Thymus (tissue), 11 donors: ENCODE measurements at regions not wholly inside any gene's neighbourhood (a gene's known extent, or its start where the extent isn't known, plus 50 kb on each side); places are given as distances from the start of the nearest gene placed in this dataset.

Experiments
- DNase-seq, 9 donors: peaks; one replicate each; pipeline ENCODE4 v3.0.0-alpha.2; 2013; ENCODE audit warnings: low spot score in 9 of 9, low read depth in 6 of 9, missing footprints in 1 of 9
- H3K27ac ChIP-seq, 2 donors: one replicate each; pipeline ENCODE4 v1.5.1; 2013; ENCODE audit warnings: control low read depth in 1 of 2, low read depth in 1 of 2, low read length in 1 of 2, mild to moderate bottlenecking in 1 of 2, moderate library complexity in 1 of 2
- H3K27me3 ChIP-seq, 2 donors: one replicate each; pipeline ENCODE4 v1.5.1; 2013; ENCODE audit warnings: low read length in 1 of 2; ENCODE audit not compliant: control insufficient read depth in 2 of 2, insufficient read depth in 1 of 2
- H3K36me3 ChIP-seq, 2 donors: one replicate each; pipeline ENCODE4 v1.5.1; 2013; ENCODE audit warnings: low read length in 1 of 2, mild to moderate bottlenecking in 1 of 2, moderate library complexity in 1 of 2; ENCODE audit not compliant: control insufficient read depth in 2 of 2, insufficient read depth in 2 of 2
- H3K4me1 ChIP-seq, 2 donors: one replicate each; pipeline ENCODE4 v1.5.1; 2013; ENCODE audit warnings: low read length in 2 of 2; ENCODE audit not compliant: control insufficient read depth in 2 of 2, insufficient read depth in 2 of 2
- H3K4me3 ChIP-seq, 2 donors: one replicate each; pipeline ENCODE4 v1.5.1; 2013; ENCODE audit warnings: low read length in 2 of 2, control low read depth in 1 of 2, mild to moderate bottlenecking in 1 of 2
- H3K9me3 ChIP-seq, 2 donors: one replicate each; pipeline ENCODE4 v1.5.1; 2013; ENCODE audit warnings: low read length in 1 of 2, mild to moderate bottlenecking in 1 of 2; ENCODE audit not compliant: control insufficient read depth in 2 of 2, insufficient read depth in 1 of 2
- whole genome bisulfite sequencing: extraction: QIAGEN DNeasy Blood & Tissue Kit; methylation state at CpG from one replicate; pipeline ENCODE4 v1.1.7; 2013; 5-methylcytosine and 5-hydroxymethylcytosine counted together
- donor health status: healthy.

GRCh38 chr16:7964167-7964566 lies 626.1 kb downstream of the TMEM114 start:
- H3K4me1 ChIP-seq: no peaks in the 10 kb centered on the region
- H3K4me3 ChIP-seq: no peak overlapping the region
- 69% methylated on average over 6 of the region's 6 CpGs for WGBS

DNA sequence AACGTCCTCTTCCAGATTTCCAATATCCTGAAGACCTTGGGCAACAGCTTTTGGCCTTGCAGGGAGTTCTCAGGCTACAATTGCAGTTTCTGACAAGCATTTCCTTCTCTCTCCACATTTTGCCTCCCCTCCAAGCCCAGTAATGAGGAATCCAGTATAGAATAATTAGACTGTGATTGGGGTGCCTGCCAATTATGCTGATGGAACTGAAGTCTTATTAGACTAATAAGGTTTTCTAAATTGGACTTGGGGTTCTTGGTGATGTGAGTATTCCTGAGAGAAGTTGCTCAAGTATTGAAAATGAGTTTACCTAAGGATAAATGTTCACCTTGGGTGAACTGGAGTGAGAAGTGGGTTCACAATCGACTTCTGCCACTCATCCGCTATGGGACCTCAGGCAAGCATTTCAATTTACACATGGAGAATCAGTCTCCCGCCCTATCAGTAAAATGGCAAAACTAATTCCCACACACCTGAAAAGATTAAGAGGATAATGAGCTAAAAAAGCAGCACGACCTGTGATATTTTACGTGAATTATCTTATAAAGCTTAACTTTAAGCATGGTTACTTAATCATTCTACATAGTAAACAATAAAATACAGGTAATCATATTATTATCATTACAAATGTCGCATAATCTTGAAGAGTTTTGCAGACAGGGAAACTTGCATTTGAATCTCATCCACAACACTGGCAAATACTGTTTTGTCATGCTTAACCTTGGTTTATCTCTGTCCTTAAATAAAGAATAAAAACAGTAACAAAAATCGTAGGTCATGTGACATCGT lies 628.0 kb downstream of the TMEM114 start:
- Histone ChIP-seq H3K4me1 (no peaks in the 10 kb centered on the region), H3K9me3 (no peaks in the 10 kb centered on the region), H3K4me3 (no peak overlapping the region), H3K27ac (no peak overlapping the region), H3K27me3 (no peaks in the 10 kb centered on the region), H3K36me3 (no peaks in the 10 kb centered on the region)
- DNase-seq: no peak
- 92% methylated on average over 9 of the region's 9 CpGs for WGBS

More at GRCh38 chr16:7964167-7964566, 626.1 kb downstream of the TMEM114 start:
- Histone ChIP-seq H3K27me3 (no peaks in the 10 kb centered on the region), H3K9me3 (no peaks in the 10 kb centered on the region), H3K36me3 (no peaks in the 10 kb centered on the region), H3K27ac (no peak overlapping the region)
- no peak for DNase-seq

- whole genome bisulfite sequencing: 87% methylated on average over 3 of the region's 3 CpGs
- no peak for DNase-seq
- H3K36me3 ChIP-seq: no peaks in the 10 kb centered on the region
- no peaks in the 10 kb centered on the region for H3K4me1 ChIP-seq
- no peak overlapping the region for H3K4me3 ChIP-seq
- no peaks in the 10 kb centered on the region for H3K27me3 ChIP-seq
- H3K9me3 ChIP-seq: no peaks in the 10 kb centered on the region
- no peak overlapping the region for H3K27ac ChIP-seq
Observed at GRCh38 chr16:7957151-7957550, 624.5 kb downstream of the RBFOX1 start.

DNA sequence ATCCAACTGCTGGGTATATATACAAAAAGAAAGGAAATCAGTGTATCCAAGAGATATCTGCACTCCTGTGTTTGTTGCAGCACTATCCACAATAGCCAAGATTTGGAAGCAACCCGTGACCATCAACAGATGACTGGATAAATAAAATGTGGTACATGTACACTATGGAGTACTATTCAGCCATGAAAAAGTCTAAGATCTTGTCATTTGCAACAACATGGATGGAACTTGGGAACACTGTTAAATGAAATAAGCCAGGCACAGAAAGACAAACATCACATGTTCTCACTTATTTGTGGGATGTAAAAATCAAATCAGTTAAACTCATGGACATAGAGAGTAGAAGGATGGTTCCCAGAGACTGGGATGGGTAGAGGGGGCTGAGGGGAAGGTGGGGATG lies 620.7 kb downstream of the RBFOX1 start:
- no peak for DNase-seq
- Histone ChIP-seq H3K4me3 (no peak overlapping the region), H3K9me3 (no peaks in the 10 kb centered on the region), H3K36me3 (no peaks in the 10 kb centered on the region), H3K27me3 (no peaks in the 10 kb centered on the region), H3K4me1 (no peaks in the 10 kb centered on the region), H3K27ac (no peak overlapping the region)
- WGBS: 99% methylated on average over 1 of the region's 1 CpG

DNA sequence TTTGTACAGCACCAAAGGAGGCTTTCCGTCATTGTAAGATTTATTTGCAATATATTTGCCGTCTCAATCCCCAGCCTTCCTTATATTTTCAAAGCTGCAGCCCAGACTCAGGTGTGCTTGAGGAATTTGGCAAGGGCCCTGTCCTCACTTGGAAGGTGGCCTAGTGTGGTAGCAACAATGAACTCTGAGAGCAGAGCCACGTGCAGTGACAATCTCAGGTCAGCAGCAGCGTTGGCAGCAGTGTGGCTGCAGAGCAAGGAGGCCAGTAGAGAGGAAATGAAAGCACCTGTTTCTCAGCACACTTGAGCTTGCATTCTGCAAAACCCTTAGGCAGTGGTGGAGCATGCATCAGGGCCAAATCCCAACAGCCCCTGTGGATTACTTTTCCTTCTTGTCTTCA lies 613.5 kb downstream of the RBFOX1 start:
- no peaks in the 10 kb centered on the region for H3K4me1 ChIP-seq
- H3K9me3 ChIP-seq: no peaks in the 10 kb centered on the region
- DNase-seq: no peak
- H3K27ac ChIP-seq: no peak overlapping the region
- no peaks in the 10 kb centered on the region for H3K36me3 ChIP-seq
- H3K4me3 ChIP-seq: no peak overlapping the region
- H3K27me3 ChIP-seq: no peaks in the 10 kb centered on the region
- whole genome bisulfite sequencing: 73% methylated on average over 4 of the region's 4 CpGs

- H3K9me3 ChIP-seq: no peaks in the 10 kb centered on the region
- H3K36me3 ChIP-seq: no peaks in the 10 kb centered on the region
Observed at GRCh38 chr16:7938175-7938574, 605.5 kb downstream of the RBFOX1 start.

GRCh38 chr16:7921345-7921744 lies 588.7 kb downstream of the RBFOX1 start:
- Histone ChIP-seq H3K36me3 (no peaks in the 10 kb centered on the region), H3K9me3 (no peaks in the 10 kb centered on the region), H3K4me1 (no peaks in the 10 kb centered on the region), H3K27me3 (no peaks in the 10 kb centered on the region), H3K4me3 (no peak overlapping the region), H3K27ac (no peak overlapping the region)
- no peak for DNase-seq
- 81% methylated on average over 4 of the region's 4 CpGs for WGBS

More at GRCh38 chr16:7938175-7938574, 605.5 kb downstream of the RBFOX1 start:
- WGBS: 91% methylated on average over 7 of the region's 7 CpGs
- Histone ChIP-seq H3K4me1 (no peaks in the 10 kb centered on the region), H3K4me3 (no peak overlapping the region), H3K27me3 (no peaks in the 10 kb centered on the region), H3K27ac (no peak overlapping the region)
- DNase-seq: no peak

GRCh38 chr16:7919782-7920181 lies 587.1 kb downstream of the RBFOX1 start:
- Histone ChIP-seq H3K27ac (no peak overlapping the region), H3K4me3 (no peak overlapping the region), H3K9me3 (no peaks in the 10 kb centered on the region), H3K27me3 (no peaks in the 10 kb centered on the region), H3K36me3 (no peaks in the 10 kb centered on the region), H3K4me1 (no peaks in the 10 kb centered on the region)
- 98% methylated on average over 2 of the region's 2 CpGs for WGBS
- no peak for DNase-seq

DNA sequence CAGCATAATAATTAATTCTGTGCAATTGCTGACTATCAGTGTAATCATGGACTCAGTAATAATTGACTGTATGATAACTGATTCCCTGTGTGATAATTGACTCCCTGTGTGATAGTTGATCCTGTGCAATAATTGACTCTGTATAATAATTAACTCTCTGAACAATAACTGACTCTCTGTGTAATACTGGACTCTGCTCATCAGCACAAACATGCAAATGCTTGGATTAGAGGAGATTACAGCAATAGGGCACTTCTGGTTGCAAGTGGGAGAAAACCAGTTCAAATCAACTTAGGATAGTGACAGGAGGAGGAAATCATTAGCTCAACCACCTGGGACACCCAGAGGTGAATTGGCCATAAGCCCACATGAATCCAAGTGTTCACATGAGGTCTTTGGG lies 582.1 kb downstream of the RBFOX1 start:
- Histone ChIP-seq H3K9me3 (no peaks in the 10 kb centered on the region), H3K27ac (no peak overlapping the region), H3K36me3 (no peaks in the 10 kb centered on the region), H3K4me3 (no peak overlapping the region), H3K4me1 (no peaks in the 10 kb centered on the region), H3K27me3 (no peaks in the 10 kb centered on the region)
- no peak for DNase-seq
